HepG2 (cell line): ENCODE measurements at regions not wholly inside any gene's neighbourhood (a gene's known extent, or its start where the extent isn't known, plus 50 kb on each side); places are given as distances from the start of the nearest gene placed in this dataset.

Source experiments
- CHD2 ChIP-seq: IDR thresholded peaks from 2 replicates; pipeline ENCODE4 v1.6.1; 2011; ENCODE audit warnings: low read depth, low read length, improper control_type of control experiment
- GATAD2A ChIP-seq: IDR thresholded peaks from 2 replicates; pipeline ENCODE4 v1.6.1; 2016
- MAFG ChIP-seq: sonication (generic); formaldehyde crosslinking; IDR thresholded peaks from 2 replicates; pipeline ENCODE4 v1.5.1; 2020; ENCODE audit warnings: mild to moderate bottlenecking, missing genetic modification reagents
- NFATC3 ChIP-seq: sonication (generic); formaldehyde crosslinking; IDR thresholded peaks from 2 replicates; pipeline ENCODE4 v1.5.1; 2020; ENCODE audit warnings: mild to moderate bottlenecking, missing genetic modification reagents
- RFXANK ChIP-seq: IDR thresholded peaks from 2 replicates; pipeline ENCODE4 v1.6.1; 2016
- SATB2 ChIP-seq: sonication (generic); formaldehyde crosslinking; IDR thresholded peaks from 2 replicates; pipeline ENCODE4 v1.5.0; 2020; ENCODE audit warnings: missing genetic modification reagents
- SRY ChIP-seq: sonication (generic); formaldehyde crosslinking; IDR thresholded peaks from 2 replicates; pipeline ENCODE4 v1.8.0; 2022; ENCODE audit warnings: mild to moderate bottlenecking, missing genetic modification reagents
- TEAD3 ChIP-seq: optimal IDR thresholded peaks from 2 replicates; pipeline ENCODE3; 2016; ENCODE audit warnings: borderline replicate concordance
- THAP9 ChIP-seq: sonication (generic); formaldehyde crosslinking; IDR thresholded peaks from 2 replicates; pipeline ENCODE4; 2020; ENCODE audit warnings: missing genetic modification reagents, mild to moderate bottlenecking, borderline replicate concordance
- TOPORS ChIP-seq: sonication (generic); formaldehyde crosslinking; IDR thresholded peaks from 2 replicates; pipeline ENCODE4 v1.8.0; 2023; ENCODE audit warnings: mild to moderate bottlenecking, missing genetic modification reagents
- ZBTB3 ChIP-seq: sonication (generic); formaldehyde crosslinking; IDR thresholded peaks from 2 replicates; pipeline ENCODE4 v1.4.0; 2020; ENCODE audit warnings: low read depth, mild to moderate bottlenecking, moderate library complexity, missing genetic modification reagents, borderline replicate concordance
- ZBTB39 ChIP-seq: sonication (generic); formaldehyde crosslinking; IDR thresholded peaks from 2 replicates; pipeline ENCODE4 v1.5.0; 2020; ENCODE audit warnings: missing genetic modification reagents
- ZBTB46 ChIP-seq: sonication (generic); formaldehyde crosslinking; IDR thresholded peaks from 2 replicates; pipeline ENCODE4 v1.4.0; 2020; ENCODE audit warnings: mild to moderate bottlenecking, missing genetic modification reagents, borderline replicate concordance
- ZFP90 ChIP-seq: sonication (generic); formaldehyde crosslinking; IDR thresholded peaks from 2 replicates; pipeline ENCODE4 v1.8.0; 2022; ENCODE audit warnings: missing genetic modification reagents, mild to moderate bottlenecking, inconsistent platforms, borderline replicate concordance
- ZNF343 ChIP-seq: sonication (generic); formaldehyde crosslinking; IDR thresholded peaks from 2 replicates; pipeline ENCODE4 v1.4.0; 2020; ENCODE audit warnings: mild to moderate bottlenecking, missing genetic modification reagents
- ZNF484 ChIP-seq: sonication (generic); formaldehyde crosslinking; IDR thresholded peaks from 2 replicates; pipeline ENCODE4 v1.5.1; 2020; ENCODE audit warnings: mild to moderate bottlenecking, low read depth, missing genetic modification reagents, borderline replicate concordance
- ZNF589 ChIP-seq: sonication (generic); formaldehyde crosslinking; conservative IDR thresholded peaks from 2 replicates; pipeline ENCODE4 v1.8.0; 2022; ENCODE audit warnings: mild to moderate bottlenecking, moderate library complexity, missing genetic modification reagents
- ZNF614 ChIP-seq: IDR thresholded peaks from 2 replicates; pipeline ENCODE4 v1.6.1; 2018; ENCODE audit warnings: missing biosample characterization, missing genetic modification reagents, inconsistent platforms, borderline replicate concordance
- ZNF737 ChIP-seq: sonication (generic); formaldehyde crosslinking; IDR thresholded peaks from 2 replicates; pipeline ENCODE4 v1.5.0; 2020; ENCODE audit warnings: missing genetic modification reagents, mild to moderate bottlenecking, borderline replicate concordance
- ZNF891 ChIP-seq: sonication (generic); formaldehyde crosslinking; IDR thresholded peaks from 2 replicates; pipeline ENCODE4 v1.5.0; 2020; ENCODE audit warnings: mild to moderate bottlenecking, missing genetic modification reagents
- TF ChIP-seq, protein P1 (sequence below): sonication (generic); formaldehyde crosslinking; IDR thresholded peaks from 2 replicates; pipeline ENCODE4 v1.5.0; 2020; ENCODE audit warnings: missing genetic modification reagents

DNA sequence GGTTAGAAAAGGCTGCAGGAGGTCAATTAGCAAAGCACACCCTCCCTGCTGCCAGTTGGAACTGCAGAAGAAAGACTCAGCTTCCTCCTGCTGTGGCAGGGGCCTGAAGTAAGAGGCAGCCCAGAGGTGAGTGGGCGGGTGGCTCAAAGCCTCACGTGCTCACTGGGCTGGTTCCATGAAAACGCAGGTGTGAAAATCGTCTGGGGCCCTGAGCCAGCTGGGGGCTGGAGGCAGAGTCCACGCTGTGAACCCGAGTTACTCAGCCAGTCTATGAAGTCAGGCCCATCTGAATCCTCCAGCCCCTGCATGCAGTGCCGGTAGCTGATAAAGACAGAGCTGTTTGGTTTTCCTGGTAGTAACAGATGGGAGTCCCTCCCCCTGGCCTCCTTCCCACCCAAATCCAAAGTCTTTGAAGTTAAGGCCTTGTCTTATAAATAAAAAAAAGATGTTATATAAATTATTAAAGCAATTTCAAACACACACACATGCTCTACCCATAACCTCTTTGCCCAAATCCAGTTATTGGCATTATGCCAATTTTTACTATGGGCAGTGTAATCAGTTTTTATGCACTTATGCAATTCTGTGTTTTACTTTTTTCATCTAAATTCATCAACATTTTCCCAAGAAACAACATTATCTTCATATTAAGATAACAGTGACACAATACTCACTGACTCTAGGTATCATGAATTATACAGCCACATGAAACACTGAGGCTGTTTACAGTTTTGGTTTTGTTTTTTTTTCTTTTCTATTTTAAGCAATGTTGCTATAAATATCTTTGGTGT, 57.9 kb upstream of the PNMA1 start (continued):
- TF ChIP-seq ZNF891 (peak; percentile 84; the same call in 1 of the 2 replicates), ZBTB39 (CRISPR knock-in tag) (0 out of 2 replicates have a peak, but pooled peaks have one; percentile 61), SRY (no peak), CHD2 (no peak), SATB2 (CRISPR knock-in tag) (0 out of 2 replicates have a peak, but pooled peaks have one; percentile 54), ZBTB3 (CRISPR knock-in tag) (peak; percentile 92; the same call in 1 of the 2 replicates), ZNF614 (CRISPR knock-in tag) (peak; percentile 71), TOPORS (CRISPR knock-in tag) (peak; percentile 81), ZNF589 (no peak), ZBTB46 (CRISPR knock-in tag) (no peak), ZNF737 (no peak), TEAD3 (CRISPR knock-in tag) (peak; percentile 81), RFXANK (0 out of 2 replicates have a peak, but pooled peaks have one; percentile 79), NFATC3 (CRISPR knock-in tag) (no peak), ZNF484 (CRISPR knock-in tag) (no peak), ZNF343 (CRISPR knock-in tag) (peak; percentile 57; the same call in 1 of the 2 replicates), THAP9 (CRISPR knock-in tag) (no peak), MAFG (CRISPR knock-in tag) (no peak), ZFP90 (no peak), GATAD2A (peak; percentile 88)
- TF ChIP-seq, protein P1, sequence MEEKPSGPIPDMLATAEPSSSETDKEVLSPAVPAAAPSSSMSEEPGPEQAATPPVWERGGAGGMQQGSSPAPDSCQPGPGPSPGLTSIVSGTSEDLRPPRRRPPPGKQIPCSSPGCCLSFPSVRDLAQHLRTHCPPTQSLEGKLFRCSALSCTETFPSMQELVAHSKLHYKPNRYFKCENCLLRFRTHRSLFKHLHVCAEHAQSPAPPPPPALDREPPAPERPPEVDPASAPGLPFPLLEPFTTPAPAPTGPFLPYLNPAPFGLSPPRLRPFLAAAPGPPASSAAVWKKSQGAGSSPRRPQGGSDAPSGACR (CRISPR knock-in tag) = no peak; the same call in 1 of the 2 replicates
